ENCODE measurements at regions not wholly inside any gene's neighbourhood (a gene's known extent, or its start where the extent isn't known, plus 50 kb on each side); places are given as distances from the start of the nearest gene placed in this dataset.

DNA sequence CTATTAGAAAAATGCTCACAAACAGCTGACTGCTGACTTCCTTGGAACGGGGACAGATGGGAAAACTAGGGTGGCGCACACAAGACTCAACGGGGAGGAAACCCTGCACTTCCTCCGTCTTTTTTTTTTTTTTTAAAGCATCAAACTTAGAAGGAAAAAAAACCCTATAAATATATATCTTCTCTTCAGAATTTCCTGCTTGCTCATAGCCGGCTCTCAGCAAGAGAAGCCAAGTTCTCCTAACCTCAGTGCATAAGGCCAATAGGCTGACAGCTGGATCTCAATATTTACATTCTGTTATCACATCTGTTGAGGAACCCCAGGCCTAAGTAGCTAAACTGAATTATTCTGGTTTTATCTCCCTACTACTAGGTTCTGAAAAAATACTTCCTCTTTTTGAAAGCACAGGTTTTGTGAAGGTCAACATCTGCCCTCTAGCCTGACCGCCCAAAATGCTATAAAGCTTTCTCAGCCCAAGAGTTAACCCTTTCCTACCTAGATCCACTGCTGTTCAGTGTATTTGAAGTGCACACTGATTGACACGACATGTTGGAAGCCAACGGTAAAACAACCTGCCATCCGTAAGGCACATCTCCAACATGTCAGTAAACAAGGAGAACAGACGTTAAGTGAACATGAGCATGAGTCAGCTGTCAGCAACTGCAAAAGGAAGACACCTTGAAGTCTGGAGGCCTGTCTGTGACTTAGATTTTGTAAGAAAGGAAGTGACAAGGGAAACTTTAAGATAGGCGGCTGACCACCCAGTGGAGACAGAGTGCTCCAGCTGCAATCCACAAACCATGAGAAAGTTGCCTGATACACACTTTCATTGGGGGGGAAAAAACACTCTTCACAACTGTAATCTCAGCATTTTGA lies 83.8 kb downstream of the EBLN1 start (continued):
- TF ChIP-seq, protein P1, sequence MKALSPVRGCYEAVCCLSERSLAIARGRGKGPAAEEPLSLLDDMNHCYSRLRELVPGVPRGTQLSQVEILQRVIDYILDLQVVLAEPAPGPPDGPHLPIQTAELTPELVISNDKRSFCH (CRISPR knock-in tag; IDR thresholded peaks at IDR 0.05): no peak
- TF ChIP-seq, protein P1 (tag; IDR thresholded peaks at IDR 0.05): peak; percentile 93
- TF ChIP-seq DDX20 (tag; IDR thresholded peaks at IDR 0.05; ENCODE audit: low read depth) (peak; percentile 22; the same call in 1 of the 2 replicates), FIP1L1 (IDR thresholded peaks at IDR 0.05; ENCODE audit: low read depth, low read length, poor library complexity, severe bottlenecking) (no peak), FUS (optimal IDR thresholded peaks at IDR 0.05; ENCODE audit: low read depth, low read length) (no peak), POLR2AphosphoS5 (IDR thresholded peaks at IDR 0.05; ENCODE audit: control insufficient read depth, insufficient read depth, low read depth, low read length) (no peak; the same call in 1 of the 2 replicates), STAT5B (CRISPR knock-in tag; IDR thresholded peaks at IDR 0.05) (no peak), SMAD1 (IDR thresholded peaks at IDR 0.05; ENCODE audit: low read depth, low read length, partially characterized antibody) (no peak), SMAD4 (CRISPR knock-in tag; conservative IDR thresholded peaks at IDR 0.05) (peak; percentile 98), TBL1XR1 (IDR thresholded peaks at IDR 0.05; ENCODE audit: low read length in 2 of 2) (peak; percentile 67 to 76; a peak in 2 of 4 replicates), DMBX1 (CRISPR knock-in tag; IDR thresholded peaks at IDR 0.05; ENCODE audit: borderline replicate concordance) (peak; percentile 48), CTBP1 (IDR thresholded peaks at IDR 0.05; ENCODE audit: borderline replicate concordance) (peak; percentile 98), EWSR1 (IDR thresholded peaks at IDR 0.05; ENCODE audit: borderline replicate concordance, low read depth, partially characterized antibody) (no peak)
- TF ChIP-seq, protein P2, sequence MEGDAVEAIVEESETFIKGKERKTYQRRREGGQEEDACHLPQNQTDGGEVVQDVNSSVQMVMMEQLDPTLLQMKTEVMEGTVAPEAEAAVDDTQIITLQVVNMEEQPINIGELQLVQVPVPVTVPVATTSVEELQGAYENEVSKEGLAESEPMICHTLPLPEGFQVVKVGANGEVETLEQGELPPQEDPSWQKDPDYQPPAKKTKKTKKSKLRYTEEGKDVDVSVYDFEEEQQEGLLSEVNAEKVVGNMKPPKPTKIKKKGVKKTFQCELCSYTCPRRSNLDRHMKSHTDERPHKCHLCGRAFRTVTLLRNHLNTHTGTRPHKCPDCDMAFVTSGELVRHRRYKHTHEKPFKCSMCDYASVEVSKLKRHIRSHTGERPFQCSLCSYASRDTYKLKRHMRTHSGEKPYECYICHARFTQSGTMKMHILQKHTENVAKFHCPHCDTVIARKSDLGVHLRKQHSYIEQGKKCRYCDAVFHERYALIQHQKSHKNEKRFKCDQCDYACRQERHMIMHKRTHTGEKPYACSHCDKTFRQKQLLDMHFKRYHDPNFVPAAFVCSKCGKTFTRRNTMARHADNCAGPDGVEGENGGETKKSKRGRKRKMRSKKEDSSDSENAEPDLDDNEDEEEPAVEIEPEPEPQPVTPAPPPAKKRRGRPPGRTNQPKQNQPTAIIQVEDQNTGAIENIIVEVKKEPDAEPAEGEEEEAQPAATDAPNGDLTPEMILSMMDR (IDR thresholded peaks at IDR 0.05 in 2 of 3, conservative IDR thresholded peaks at IDR 0.05 in 1 of 3; ENCODE audit: insufficient read depth in 2 of 3, low read depth in 1 of 3, low read length in 3 of 3): peak in 1 of 3 experiments; percentile 19; a peak in 2 of 6 replicates
- TF ChIP-seq, protein P3, sequence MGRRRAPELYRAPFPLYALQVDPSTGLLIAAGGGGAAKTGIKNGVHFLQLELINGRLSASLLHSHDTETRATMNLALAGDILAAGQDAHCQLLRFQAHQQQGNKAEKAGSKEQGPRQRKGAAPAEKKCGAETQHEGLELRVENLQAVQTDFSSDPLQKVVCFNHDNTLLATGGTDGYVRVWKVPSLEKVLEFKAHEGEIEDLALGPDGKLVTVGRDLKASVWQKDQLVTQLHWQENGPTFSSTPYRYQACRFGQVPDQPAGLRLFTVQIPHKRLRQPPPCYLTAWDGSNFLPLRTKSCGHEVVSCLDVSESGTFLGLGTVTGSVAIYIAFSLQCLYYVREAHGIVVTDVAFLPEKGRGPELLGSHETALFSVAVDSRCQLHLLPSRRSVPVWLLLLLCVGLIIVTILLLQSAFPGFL (CRISPR knock-in tag; IDR thresholded peaks at IDR 0.05): no peak
- TF ChIP-seq, protein P4, sequence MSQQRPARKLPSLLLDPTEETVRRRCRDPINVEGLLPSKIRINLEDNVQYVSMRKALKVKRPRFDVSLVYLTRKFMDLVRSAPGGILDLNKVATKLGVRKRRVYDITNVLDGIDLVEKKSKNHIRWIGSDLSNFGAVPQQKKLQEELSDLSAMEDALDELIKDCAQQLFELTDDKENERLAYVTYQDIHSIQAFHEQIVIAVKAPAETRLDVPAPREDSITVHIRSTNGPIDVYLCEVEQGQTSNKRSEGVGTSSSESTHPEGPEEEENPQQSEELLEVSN (IDR thresholded peaks at IDR 0.05; ENCODE audit: borderline replicate concordance in 1 of 2, extremely low read depth in 1 of 2, insufficient read depth in 1 of 2, insufficient read length in 1 of 2, low read depth in 1 of 2, low read length in 1 of 2, poor library complexity in 1 of 2, severe bottlenecking in 1 of 2): no peak
- TF ChIP-seq, protein P5, sequence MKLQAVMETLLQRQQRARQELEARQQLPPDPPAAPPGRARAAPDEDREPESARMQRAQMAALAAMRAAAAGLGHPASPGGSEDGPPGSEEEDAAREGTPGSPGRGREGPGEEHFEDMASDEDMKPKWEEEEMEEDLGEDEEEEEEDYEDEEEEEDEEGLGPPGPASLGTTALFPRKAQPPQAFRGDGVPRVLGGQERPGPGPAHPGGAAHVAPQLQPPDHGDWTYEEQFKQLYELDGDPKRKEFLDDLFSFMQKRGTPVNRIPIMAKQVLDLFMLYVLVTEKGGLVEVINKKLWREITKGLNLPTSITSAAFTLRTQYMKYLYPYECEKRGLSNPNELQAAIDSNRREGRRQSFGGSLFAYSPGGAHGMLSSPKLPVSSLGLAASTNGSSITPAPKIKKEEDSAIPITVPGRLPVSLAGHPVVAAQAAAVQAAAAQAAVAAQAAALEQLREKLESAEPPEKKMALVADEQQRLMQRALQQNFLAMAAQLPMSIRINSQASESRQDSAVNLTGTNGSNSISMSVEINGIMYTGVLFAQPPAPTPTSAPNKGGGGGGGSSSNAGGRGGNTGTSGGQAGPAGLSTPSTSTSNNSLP (IDR thresholded peaks at IDR 0.05; ENCODE audit: borderline replicate concordance, low read depth, low read length): peak; percentile 90; the same call in 1 of the 2 replicates
